Heart left ventricle (tissue), 16 donors: ENCODE measurements at regions not wholly inside any gene's neighbourhood (a gene's known extent, or its start where the extent isn't known, plus 50 kb on each side); places are given as distances from the start of the nearest gene placed in this dataset.

Source experiments
- ATAC-seq, 4 donors: fragments of 200-7000 bp; cut with Tn5 transposase; one replicate each; pipeline ENCODE4 v1.9.1; 2020 to 2022; ENCODE audit warnings: moderate library complexity in 4 of 4, mild to moderate bottlenecking in 3 of 4, moderate number of reproducible peaks in 1 of 4
- DNase-seq, 5 donors: peaks; one replicate each; pipeline ENCODE4 v3.0.0-alpha.2; 2020
- H3K27ac ChIP-seq, 12 donors: fragments of 200-600 bp; sonication (generic) in 4 of 12; one replicate each; pipeline versions ENCODE4 v1.5.0 to v1.8.0; 2016 to 2022; ENCODE audit warnings: mild to moderate bottlenecking in 2 of 12
- H3K27me3 ChIP-seq, 9 donors: fragments of 200-600 bp; sonication (generic) in 2 of 9; one replicate each; pipeline versions ENCODE4 v1.5.1 to v1.8.0; 2016 to 2022; ENCODE audit warnings: mild to moderate bottlenecking in 3 of 9
- H3K36me3 ChIP-seq, 9 donors: fragments of 200-600 bp; sonication (generic) in 2 of 9; one replicate each; pipeline versions ENCODE4 v1.5.0 to v1.8.0; 2018 to 2022; ENCODE audit warnings: mild to moderate bottlenecking in 2 of 9
- H3K4me1 ChIP-seq, 12 donors: fragments of 200-600 bp; sonication (generic) in 4 of 12; one replicate each; pipeline versions ENCODE4 v1.5.0 to v1.8.0; 2016 to 2022; ENCODE audit warnings: mild to moderate bottlenecking in 3 of 12
- H3K4me3 ChIP-seq, 12 donors: fragments of 200-600 bp; sonication (generic) in 4 of 12; one replicate each; pipeline versions ENCODE4 v1.5.0 to v1.8.0; 2017 to 2022; ENCODE audit warnings: mild to moderate bottlenecking in 9 of 12, moderate library complexity in 4 of 12
- H3K9me3 ChIP-seq, 12 donors: fragments of 200-600 bp; sonication (generic) in 4 of 12; one replicate each; pipeline versions ENCODE4 v1.5.0 to v1.8.0; 2016 to 2022; ENCODE audit warnings: mild to moderate bottlenecking in 1 of 12
- CTCF ChIP-seq, 12 donors: fragments of 200-600 bp; sonication (generic) in 4 of 12; IDR thresholded peaks; one replicate each; pipeline versions ENCODE4 v1.5.0 to v1.8.0; 2018 to 2022; ENCODE audit warnings: antibody characterized with exemption in 12 of 12, mild to moderate bottlenecking in 5 of 12
- POLR2A ChIP-seq, 2 donors: fragments of 450-650 bp; IDR thresholded peaks; one replicate each; pipeline ENCODE4 v1.6.1; 2017; ENCODE audit warnings: antibody characterized with exemption in 2 of 2, mild to moderate bottlenecking in 2 of 2, moderate library complexity in 2 of 2
- WGBS, 4 donors: extraction: QIAGEN DNeasy Blood & Tissue Kit in 2 of 4; methylation state at CpG; one replicate each; pipeline versions ENCODE4 v1.1.5 to v1.1.7; 2013 to 2018; 5-methylcytosine and 5-hydroxymethylcytosine counted together
- intact Hi-C, 10 donors: fragments of 100-400 bp; cut with DNase I; formaldehyde crosslinking; loops; one replicate each; pipeline versions ENCODE4 v1.11.1 to v1.14.2; 2022
- donor health status: ischemic (EF 13 %, LVEDD 7.1; RV severe dilation, severe dysfunction).
- donor health status: healthy with polysubstance abuse.
- donor health status: DM: no; HTN: yes; CAD: no.
- donor health status: DM: no; HTN: no; CAD: no.
- donor health status: ischemic (EF 25% LVEDD 6.9; RV normal size, moderate dysfunction).
- donor health status: ischemic (EF 25% LVEDD 5.7; RV mildly dilated, moderate dysfunction).
- donor health status: healthy.
- donor health status: DM: yes; HTN: yes; CAD: no.
- donor health status: ischemic (EF 35%, LVEDD 5.7; RV mildly dilated, moderate dysfunction).
- donor health status: nonischemic (EF 11% LVEDD 7.7; RV severe dilation, severe dysfunction).
- donor health status: DM: yes; HTN: yes; CAD: no.
- donor health status: PGD.
- donor health status: ischemic (EF 29% LVEDD 5.4; RV normal size, mild dysfunction).
- donor health status: nonischemic (EF 23%, LVEDD 6.1; RV moderate dilation, normal function).

- TF ChIP-seq POLR2A (IDR thresholded peaks at IDR 0.05) (no peak), CTCF (IDR thresholded peaks at IDR 0.05) (no peak)
- no peaks in the 10 kb centered on the region for H3K27me3 ChIP-seq
- DNase-seq (no peak), ATAC-seq (no peak)
- WGBS, 4 donors = 51 to 68% (median 54%) methylated on average over 2 of the region's 2 CpGs
- no peaks in the 10 kb centered on the region for H3K36me3 ChIP-seq
- H3K4me1 ChIP-seq = no peaks in the 10 kb centered on the region
- intact Hi-C loops = no loop called here
- H3K9me3 ChIP-seq = peaks cover 0 to 3% (median 0%) of the 10 kb centered on the region in 12 donors
- no peak overlapping the region for H3K4me3 ChIP-seq
- H3K27ac ChIP-seq = no peak overlapping the region
Measured at GRCh38 chr3:78519281-78519680, 1248.5 kb downstream of the ROBO1 start.

- intact Hi-C loops = no loop called here
- no peak overlapping the region for H3K27ac ChIP-seq
- TF ChIP-seq CTCF (IDR thresholded peaks at IDR 0.05) = no peak
- TF ChIP-seq POLR2A (IDR thresholded peaks at IDR 0.05) = no peak
Measured at GRCh38 chr3:78529601-78530000, 1238.2 kb downstream of the ROBO1 start.

DNA sequence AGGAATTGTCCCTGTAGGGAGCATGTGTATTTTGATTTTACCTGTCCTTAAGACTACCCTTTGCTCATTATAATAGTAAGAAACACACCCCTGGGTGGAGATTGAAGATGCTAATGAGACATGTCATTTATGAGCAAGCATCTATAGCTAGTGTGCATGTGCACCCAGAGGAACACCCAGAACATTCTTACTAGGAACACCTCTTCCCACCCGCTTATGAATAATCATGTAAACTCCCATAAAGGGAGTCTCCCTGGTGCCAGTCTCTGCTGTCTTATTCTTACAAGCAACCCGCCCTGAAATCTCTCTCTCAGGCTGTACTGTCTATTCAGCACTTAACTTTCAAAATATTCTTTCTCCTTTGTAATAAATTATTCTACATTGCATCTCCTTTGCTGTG, 1227.3 kb downstream of the ROBO1 start:
- Histone ChIP-seq H3K36me3 (no peaks in the 10 kb centered on the region), H3K27ac (no peak overlapping the region), H3K4me3 (no peak overlapping the region), H3K27me3 (no peaks in the 10 kb centered on the region), H3K9me3 (peaks cover 0 to 5% (median 0%) of the 10 kb centered on the region in 12 donors), H3K4me1 (no peaks in the 10 kb centered on the region)
- ATAC-seq = no peak
- no peak for DNase-seq
- TF ChIP-seq POLR2A (IDR thresholded peaks at IDR 0.05) (no peak), CTCF (IDR thresholded peaks at IDR 0.05) (no peak)
- intact Hi-C loops = no loop called here
- 83 to 93% (median 89%) methylated on average over 2 of the region's 2 CpGs for WGBS, 4 donors

More at GRCh38 chr3:78529601-78530000, 1238.2 kb downstream of the ROBO1 start:
- no peaks in the 10 kb centered on the region for H3K27me3 ChIP-seq
- no peak overlapping the region for H3K4me3 ChIP-seq
- peaks cover 0 to 6% (median 0%) of the 10 kb centered on the region in 12 donors for H3K9me3 ChIP-seq
- DNase-seq (no peak), ATAC-seq (no peak)
- no peaks in the 10 kb centered on the region for H3K36me3 ChIP-seq
- 48 to 78% (median 65%) methylated on average over 2 to 3 of the region's 3 CpGs for WGBS, 4 donors
- H3K4me1 ChIP-seq = no peaks in the 10 kb centered on the region

DNA sequence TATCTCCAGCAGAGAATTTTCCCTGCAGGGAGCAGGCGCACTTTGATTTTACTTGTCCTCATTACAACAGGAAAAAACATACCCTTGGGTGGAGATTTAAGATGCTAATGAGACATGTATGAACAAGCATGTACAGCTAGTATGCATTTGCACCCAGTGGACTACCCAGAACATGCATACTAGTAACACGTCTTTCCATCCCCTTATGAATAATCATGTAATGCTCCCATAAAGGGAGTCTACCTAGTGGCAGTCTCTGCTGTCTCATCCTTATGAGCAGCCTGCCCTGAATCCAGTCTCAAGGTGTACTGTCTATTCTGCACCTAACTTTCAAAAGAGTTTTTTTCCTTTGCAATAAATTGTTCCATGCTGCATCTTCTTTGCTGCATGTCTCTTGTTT, 1222.0 kb downstream of the ROBO1 start:
- Histone ChIP-seq H3K27me3 (no peaks in the 10 kb centered on the region), H3K27ac (no peak overlapping the region), H3K4me3 (no peak overlapping the region), H3K4me1 (no peaks in the 10 kb centered on the region), H3K9me3 (peaks cover 0 to 12% (median 0%) of the 10 kb centered on the region in 12 donors), H3K36me3 (no peaks in the 10 kb centered on the region)
- WGBS, 4 donors = 90 to 94% (median 92%) methylated on average over 2 of the region's 2 CpGs
- intact Hi-C loops = no loop called here
- DNase-seq = no peak
- TF ChIP-seq POLR2A (IDR thresholded peaks at IDR 0.05) (no peak), CTCF (IDR thresholded peaks at IDR 0.05) (no peak)
- ATAC-seq = no peak
